Breast epithelium (tissue), 3 donors: ENCODE measurements at regions not wholly inside any gene's neighbourhood (a gene's known extent, or its start where the extent isn't known, plus 50 kb on each side); places are given as distances from the start of the nearest gene placed in this dataset.

ENCODE experiments used
- CTCF ChIP-seq, 3 donors: fragments of 450-650 bp; IDR thresholded peaks; one replicate each; pipeline ENCODE4 v1.5.1; 2016 to 2017; ENCODE audit warnings: antibody characterized with exemption in 3 of 3, mild to moderate bottlenecking in 3 of 3, moderate library complexity in 3 of 3
- POLR2A ChIP-seq: fragments of 450-650 bp; IDR thresholded peaks from one replicate; pipeline ENCODE4 v1.6.1; 2016; ENCODE audit warnings: antibody characterized with exemption, mild to moderate bottlenecking, moderate library complexity
- POLR2AphosphoS5 ChIP-seq, 3 donors: sonication (generic); formaldehyde crosslinking; IDR thresholded peaks; one replicate each; pipeline ENCODE4 v1.6.1; 2017; ENCODE audit warnings: antibody characterized with exemption in 3 of 3

- no peak for TF ChIP-seq POLR2AphosphoS5 (IDR thresholded peaks at IDR 0.05)
- no peak for TF ChIP-seq POLR2A
- TF ChIP-seq CTCF (IDR thresholded peaks at IDR 0.05), result no peak
These were observed 1075.4 kb upstream of the POT1 start for GRCh38 chr7:126005064-126005463.
